ENCODE measurements at regions not wholly inside any gene's neighbourhood (a gene's known extent, or its start where the extent isn't known, plus 50 kb on each side); places are given as distances from the start of the nearest gene placed in this dataset.

- H3K27me3 ChIP-seq (ENCODE audit: low read depth), result no peaks in the 10 kb centered on the region
- no peak overlapping the region for H3K27ac ChIP-seq (replicated peaks)
- no peaks in the 10 kb centered on the region for H3K36me3 ChIP-seq
- peaks cover 7% of the 10 kb centered on the region for H3K4me1 ChIP-seq
- H3K9me3 ChIP-seq (replicated peaks), result no peaks in the 10 kb centered on the region
- DNase-seq, result no peak
- intact Hi-C loops (cut with micrococcal nuclease), result no loop called here
- TF ChIP-seq, protein P1, sequence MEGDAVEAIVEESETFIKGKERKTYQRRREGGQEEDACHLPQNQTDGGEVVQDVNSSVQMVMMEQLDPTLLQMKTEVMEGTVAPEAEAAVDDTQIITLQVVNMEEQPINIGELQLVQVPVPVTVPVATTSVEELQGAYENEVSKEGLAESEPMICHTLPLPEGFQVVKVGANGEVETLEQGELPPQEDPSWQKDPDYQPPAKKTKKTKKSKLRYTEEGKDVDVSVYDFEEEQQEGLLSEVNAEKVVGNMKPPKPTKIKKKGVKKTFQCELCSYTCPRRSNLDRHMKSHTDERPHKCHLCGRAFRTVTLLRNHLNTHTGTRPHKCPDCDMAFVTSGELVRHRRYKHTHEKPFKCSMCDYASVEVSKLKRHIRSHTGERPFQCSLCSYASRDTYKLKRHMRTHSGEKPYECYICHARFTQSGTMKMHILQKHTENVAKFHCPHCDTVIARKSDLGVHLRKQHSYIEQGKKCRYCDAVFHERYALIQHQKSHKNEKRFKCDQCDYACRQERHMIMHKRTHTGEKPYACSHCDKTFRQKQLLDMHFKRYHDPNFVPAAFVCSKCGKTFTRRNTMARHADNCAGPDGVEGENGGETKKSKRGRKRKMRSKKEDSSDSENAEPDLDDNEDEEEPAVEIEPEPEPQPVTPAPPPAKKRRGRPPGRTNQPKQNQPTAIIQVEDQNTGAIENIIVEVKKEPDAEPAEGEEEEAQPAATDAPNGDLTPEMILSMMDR (IDR thresholded peaks at IDR 0.05; ENCODE audit: borderline replicate concordance), result no peak
- H3K4me3 ChIP-seq, result no peak overlapping the region
Measured at GRCh38 chr5:98428806-98429205, 344.7 kb upstream of the RGMB start.

DNA sequence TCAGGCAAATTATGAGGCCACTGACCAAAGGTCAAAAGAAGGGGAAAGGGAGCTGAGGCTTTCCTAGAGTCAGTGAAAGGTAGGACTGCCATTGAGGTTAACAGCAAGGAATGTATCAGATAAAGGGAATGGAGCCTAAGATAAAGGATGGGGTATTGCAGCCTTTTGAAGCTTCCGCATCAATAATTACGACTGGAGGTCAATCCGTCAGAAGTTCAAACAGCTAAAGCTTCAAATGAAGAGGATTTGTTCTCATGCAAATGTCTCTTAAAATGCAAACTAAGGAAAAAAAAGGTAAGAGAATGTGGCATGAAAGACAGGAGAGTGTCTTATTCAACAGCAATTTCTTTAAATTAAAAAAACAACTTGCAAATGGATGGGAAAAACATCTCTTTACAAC is 341.1 kb upstream of the RGMB start:
- Histone ChIP-seq H3K27me3 (ENCODE audit: low read depth) (no peaks in the 10 kb centered on the region), H3K27ac (replicated peaks) (no peak overlapping the region), H3K4me3 (no peak overlapping the region), H3K4me1 (peaks cover 7% of the 10 kb centered on the region), H3K36me3 (no peaks in the 10 kb centered on the region), H3K9me3 (replicated peaks) (peaks cover 18% of the 10 kb centered on the region)
- TF ChIP-seq, protein P1 (IDR thresholded peaks at IDR 0.05; ENCODE audit: borderline replicate concordance), result no peak
- no peak for DNase-seq
- intact Hi-C loops (cut with micrococcal nuclease), result no loop called here

GRCh38 chr5:98433022-98433421 is 340.4 kb upstream of the RGMB start:
- Histone ChIP-seq H3K4me1 (peaks cover 7% of the 10 kb centered on the region), H3K27ac (replicated peaks) (no peak overlapping the region), H3K27me3 (ENCODE audit: low read depth) (no peaks in the 10 kb centered on the region), H3K36me3 (no peaks in the 10 kb centered on the region), H3K4me3 (no peak overlapping the region), H3K9me3 (replicated peaks) (peaks cover 18% of the 10 kb centered on the region)
- DNase-seq, result no peak
- TF ChIP-seq, protein P1 (IDR thresholded peaks at IDR 0.05; ENCODE audit: borderline replicate concordance), result no peak
- intact Hi-C loops (cut with micrococcal nuclease), result no loop called here

GRCh38 chr5:98433673-98434072 is 339.8 kb upstream of the RGMB start:
- intact Hi-C loops (cut with micrococcal nuclease), result no loop called here
- H3K27ac ChIP-seq (replicated peaks), result no peak overlapping the region

DNA sequence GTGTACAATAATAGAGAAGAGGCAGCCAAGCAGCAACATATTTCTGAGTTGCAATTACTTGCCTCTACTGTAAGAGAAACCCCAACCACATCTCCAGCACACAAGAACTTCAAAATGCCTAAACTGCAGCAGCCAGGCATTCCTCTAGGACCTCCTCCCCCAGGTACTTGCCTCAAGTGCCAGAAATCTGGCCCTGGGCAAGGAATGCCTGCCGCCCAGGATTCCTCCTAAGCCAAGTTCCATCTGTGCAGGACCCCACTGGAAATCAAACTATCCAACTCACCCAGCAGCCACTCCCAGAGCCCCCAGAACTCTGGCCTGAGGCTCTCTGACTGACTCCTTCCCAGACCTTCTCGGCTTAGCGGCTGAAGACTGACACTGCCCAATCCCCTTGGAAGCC is 336.8 kb upstream of the RGMB start:
- TF ChIP-seq, protein P1 (IDR thresholded peaks at IDR 0.05; ENCODE audit: borderline replicate concordance), result no peak
- Histone ChIP-seq H3K27me3 (ENCODE audit: low read depth) (no peaks in the 10 kb centered on the region), H3K27ac (replicated peaks) (no peak overlapping the region), H3K9me3 (replicated peaks) (peaks cover 36% of the 10 kb centered on the region), H3K4me3 (no peak overlapping the region), H3K4me1 (no peaks in the 10 kb centered on the region), H3K36me3 (no peaks in the 10 kb centered on the region)
- no peak for DNase-seq
- intact Hi-C loops (cut with micrococcal nuclease), result no loop called here

More at GRCh38 chr5:98433673-98434072, 339.8 kb upstream of the RGMB start:
- peaks cover 18% of the 10 kb centered on the region for H3K9me3 ChIP-seq (replicated peaks)
- H3K4me3 ChIP-seq, result no peak overlapping the region
- no peaks in the 10 kb centered on the region for H3K27me3 ChIP-seq (ENCODE audit: low read depth)
- H3K4me1 ChIP-seq, result peaks cover 4% of the 10 kb centered on the region
- DNase-seq, result no peak
- TF ChIP-seq, protein P1 (IDR thresholded peaks at IDR 0.05; ENCODE audit: borderline replicate concordance), result no peak
- H3K36me3 ChIP-seq, result no peaks in the 10 kb centered on the region

GRCh38 chr5:98442448-98442847 is 331.0 kb upstream of the RGMB start:
- Histone ChIP-seq H3K4me1 (no peaks in the 10 kb centered on the region), H3K36me3 (no peaks in the 10 kb centered on the region), H3K27ac (replicated peaks) (no peak overlapping the region), H3K9me3 (replicated peaks) (peaks cover 30% of the 10 kb centered on the region), H3K4me3 (no peak overlapping the region), H3K27me3 (ENCODE audit: low read depth) (no peaks in the 10 kb centered on the region)
- TF ChIP-seq, protein P1 (IDR thresholded peaks at IDR 0.05; ENCODE audit: borderline replicate concordance), result no peak
- no peak for DNase-seq
- intact Hi-C loops (cut with micrococcal nuclease), result no loop called here
